A673 (cell line): ENCODE measurements at regions not wholly inside any gene's neighbourhood (a gene's known extent, or its start where the extent isn't known, plus 50 kb on each side); places are given as distances from the start of the nearest gene placed in this dataset.

Experiments
- CTCF ChIP-seq: fragments of 300-800, 200-600 bp; sonication (generic); conservative IDR thresholded peaks from 2 replicates; pipeline ENCODE4 v1.5.1; 2017; ENCODE audit warnings: low read depth, mild to moderate bottlenecking, antibody characterized with exemption, low read length, moderate library complexity, mixed read lengths
- EZH2 ChIP-seq: fragments of 200-600 bp; sonication (generic); IDR thresholded peaks from 2 replicates; pipeline ENCODE4 v1.6.1; 2017; ENCODE audit warnings: borderline replicate concordance, low read depth, mild to moderate bottlenecking, mixed read lengths, antibody characterized with exemption, low read length; ENCODE audit not compliant: poor library complexity, severe bottlenecking

GRCh38 chr16:5477251-5477650 lies 379.7 kb upstream of the EEF2KMT start:
- no peak for TF ChIP-seq CTCF
- TF ChIP-seq EZH2 = no peak
